Right ventricle myocardium superior (tissue), 1 donor: ENCODE measurements at regions not wholly inside any gene's neighbourhood (a gene's known extent, or its start where the extent isn't known, plus 50 kb on each side); places are given as distances from the start of the nearest gene placed in this dataset.

Source experiments
- ATAC-seq: fragments of 200-7000 bp; cut with Tn5 transposase; one replicate; pipeline ENCODE4 v1.9.1; 2020; ENCODE audit warnings: mild to moderate bottlenecking; ENCODE audit not compliant: poor library complexity
- DNase-seq: peaks from one replicate; pipeline ENCODE4 v3.0.0-alpha.2; 2020
- intact Hi-C: fragments of 100-400 bp; cut with DNase I; formaldehyde crosslinking; loops from one replicate; pipeline ENCODE4 v1.11.2; 2022
- donor health status: DM: no; HTN: yes; CAD: no; lungs with severe emphysema.

- ATAC-seq = no peak
- peak; percentile 24 for DNase-seq
- intact Hi-C loops = no loop called here
Measured at GRCh38 chr14:104286086-104286485, 147.7 kb downstream of the KIF26A start.

GRCh38 chr14:104286496-104286895 lies 148.1 kb downstream of the KIF26A start:
- intact Hi-C loops = no loop called here
- no peak for DNase-seq

GRCh38 chr14:104287301-104288009 lies 149.1 kb downstream of the KIF26A start:
- intact Hi-C loops = no loop called here
- DNase-seq (peak; percentile 20), ATAC-seq (no peak)

More at GRCh38 chr14:104286496-104286895, 148.1 kb downstream of the KIF26A start:
- no peak for ATAC-seq

- ATAC-seq (no peak), DNase-seq (peak; percentile 10)
- intact Hi-C loops = no loop called here
Measured at GRCh38 chr14:104288272-104288671, 149.9 kb downstream of the KIF26A start.

- no peak for ATAC-seq
- peak; percentile 24 for DNase-seq
- intact Hi-C loops = no loop called here
Measured at GRCh38 chr14:104289507-104289906, 151.1 kb downstream of the KIF26A start.

GRCh38 chr14:104290058-104290667 lies 151.8 kb downstream of the KIF26A start:
- ATAC-seq (no peak), DNase-seq (no peak)
- intact Hi-C loops = no loop called here

DNA sequence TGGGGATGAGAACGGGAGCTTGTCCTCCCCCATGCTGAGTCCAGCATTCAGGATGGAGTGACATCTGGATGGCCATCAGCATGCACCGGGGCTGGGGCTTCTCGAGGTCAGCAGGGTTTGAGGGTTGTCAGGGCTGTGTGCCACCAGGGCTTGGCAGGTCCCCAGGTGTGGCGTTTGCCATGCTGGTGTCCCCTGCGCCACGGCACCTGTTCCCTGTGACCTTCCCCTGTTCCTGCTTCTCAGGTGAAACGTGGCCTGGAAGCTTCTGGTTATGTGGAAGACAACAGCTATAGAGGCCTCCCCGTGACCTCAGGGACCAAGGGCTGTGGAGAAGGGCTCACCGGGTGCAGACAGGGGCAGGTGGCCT lies 152.4 kb downstream of the KIF26A start:
- DNase-seq = peak; percentile 36
- no peak for ATAC-seq
- intact Hi-C loops = no loop called here

DNA sequence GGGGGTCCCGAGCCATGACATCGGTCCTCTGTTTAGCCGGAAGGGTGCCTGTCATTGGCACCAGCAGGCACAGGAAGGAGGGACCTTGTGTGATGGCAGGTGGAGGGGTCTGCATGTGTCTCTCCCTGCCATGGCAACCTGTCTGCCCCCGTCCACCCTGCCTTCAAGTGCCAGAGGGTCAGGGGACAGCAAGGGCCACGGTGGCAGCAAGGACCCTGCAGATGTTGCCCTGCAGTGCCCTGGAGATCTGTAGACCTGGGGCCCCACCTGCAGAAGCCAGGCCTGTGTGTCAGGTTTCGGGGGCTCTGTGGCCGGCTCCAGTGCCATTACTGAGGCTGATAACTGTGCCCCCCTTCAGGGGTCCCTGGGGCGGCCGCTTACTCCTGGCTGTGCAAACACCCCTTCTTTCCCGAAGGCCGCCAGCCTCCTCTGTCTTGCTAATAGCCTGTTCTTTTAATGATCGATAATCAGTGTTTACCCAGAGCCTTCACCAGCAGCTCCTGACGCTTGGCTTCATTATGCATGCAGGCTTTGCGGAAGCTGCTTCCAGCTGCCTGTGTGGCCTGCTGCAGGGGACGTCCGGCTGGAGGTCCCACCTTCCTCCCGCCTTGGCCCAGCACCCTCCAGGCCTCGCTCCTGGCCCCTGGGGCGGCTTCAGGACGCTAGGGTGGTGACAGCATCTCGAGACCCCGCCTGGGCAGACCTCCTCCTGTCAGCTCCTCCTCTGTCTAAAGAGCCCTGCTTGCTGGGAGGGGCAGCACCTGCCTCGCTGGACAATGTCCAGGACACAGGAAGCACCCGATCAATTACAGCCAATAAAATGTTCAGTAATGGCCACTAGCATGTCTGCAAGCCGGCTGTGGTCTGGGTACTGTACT lies 153.0 kb downstream of the KIF26A start:
- ATAC-seq (no peak), DNase-seq (peak; percentile 17)
- intact Hi-C loops = no loop called here

DNA sequence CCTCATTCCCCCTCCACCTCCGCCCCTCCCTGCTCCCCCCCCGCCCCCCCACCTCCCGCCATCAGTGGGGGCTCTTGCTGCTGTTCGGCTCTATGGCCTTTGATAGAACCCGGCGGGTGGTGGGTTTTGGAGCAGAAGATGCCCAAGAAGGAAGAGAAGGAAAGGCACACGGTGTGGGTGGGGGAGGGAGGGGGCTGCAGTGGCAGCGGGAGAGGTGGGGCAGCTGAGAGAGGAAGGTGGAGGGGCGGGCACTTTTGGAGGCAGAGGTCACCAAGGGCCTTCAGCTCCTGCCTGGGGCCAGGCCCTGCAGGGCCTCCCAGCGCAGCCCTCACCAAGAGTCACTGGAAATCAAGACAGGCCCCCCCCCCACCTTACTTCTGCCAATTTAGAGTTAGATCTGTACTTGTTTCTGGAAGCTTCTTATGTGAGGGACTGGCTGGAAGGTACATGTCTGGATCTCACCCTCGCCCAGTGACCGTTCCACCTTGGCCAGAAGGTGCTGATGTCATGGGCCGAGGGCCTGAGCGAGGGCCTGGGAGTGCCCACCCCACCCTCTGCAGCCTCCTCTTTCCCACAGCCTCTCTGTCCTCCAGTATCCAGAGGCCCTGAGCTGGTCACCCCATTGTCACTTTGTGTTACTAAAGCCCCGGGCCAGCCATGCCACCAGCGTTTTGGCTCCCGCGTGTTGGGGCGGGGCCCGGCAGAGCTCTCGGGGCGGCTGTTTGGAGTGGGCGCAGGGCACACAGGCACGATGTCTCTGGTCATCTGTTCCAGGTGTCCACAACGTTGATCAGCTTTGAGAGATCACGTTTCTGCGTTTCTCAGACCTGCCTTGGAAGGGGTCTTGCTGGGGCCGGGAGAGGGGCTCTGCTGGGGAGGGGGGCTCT lies 153.9 kb downstream of the KIF26A start:
- intact Hi-C loops = no loop called here
- DNase-seq (peak; percentile 25), ATAC-seq (no peak)

DNA sequence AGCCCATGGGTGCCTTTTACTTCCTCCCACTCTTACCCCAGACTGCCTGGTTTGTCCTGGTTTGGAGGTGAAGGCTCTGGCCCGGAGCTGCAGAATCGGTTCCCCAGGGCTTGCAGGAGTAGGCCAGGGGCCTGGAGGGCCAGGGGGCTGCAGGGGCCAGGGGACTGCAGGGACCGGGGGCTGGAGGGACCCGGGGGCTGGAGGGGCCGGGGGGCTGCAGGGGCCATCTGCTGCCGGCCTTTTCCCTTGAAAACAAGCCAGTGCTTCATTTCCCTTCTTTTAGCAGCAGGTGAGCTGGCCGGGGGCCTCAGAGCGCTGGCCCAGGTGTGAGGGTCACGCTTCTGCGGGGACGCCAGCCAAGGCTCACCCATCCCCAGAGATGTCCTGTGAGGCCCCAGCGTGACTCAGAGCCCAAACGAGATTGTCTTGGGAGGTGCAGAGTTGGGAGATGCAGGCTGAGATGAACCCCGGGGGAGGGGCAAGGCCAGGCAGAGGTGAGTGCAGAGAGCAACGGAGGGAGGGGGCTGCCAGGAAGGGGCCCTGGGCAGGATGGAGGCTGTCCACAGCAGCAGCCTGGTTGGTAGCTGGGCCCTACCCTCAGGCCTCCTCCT lies 154.9 kb downstream of the KIF26A start:
- ATAC-seq (no peak), DNase-seq (peak; percentile 27)
- intact Hi-C loops = no loop called here

DNA sequence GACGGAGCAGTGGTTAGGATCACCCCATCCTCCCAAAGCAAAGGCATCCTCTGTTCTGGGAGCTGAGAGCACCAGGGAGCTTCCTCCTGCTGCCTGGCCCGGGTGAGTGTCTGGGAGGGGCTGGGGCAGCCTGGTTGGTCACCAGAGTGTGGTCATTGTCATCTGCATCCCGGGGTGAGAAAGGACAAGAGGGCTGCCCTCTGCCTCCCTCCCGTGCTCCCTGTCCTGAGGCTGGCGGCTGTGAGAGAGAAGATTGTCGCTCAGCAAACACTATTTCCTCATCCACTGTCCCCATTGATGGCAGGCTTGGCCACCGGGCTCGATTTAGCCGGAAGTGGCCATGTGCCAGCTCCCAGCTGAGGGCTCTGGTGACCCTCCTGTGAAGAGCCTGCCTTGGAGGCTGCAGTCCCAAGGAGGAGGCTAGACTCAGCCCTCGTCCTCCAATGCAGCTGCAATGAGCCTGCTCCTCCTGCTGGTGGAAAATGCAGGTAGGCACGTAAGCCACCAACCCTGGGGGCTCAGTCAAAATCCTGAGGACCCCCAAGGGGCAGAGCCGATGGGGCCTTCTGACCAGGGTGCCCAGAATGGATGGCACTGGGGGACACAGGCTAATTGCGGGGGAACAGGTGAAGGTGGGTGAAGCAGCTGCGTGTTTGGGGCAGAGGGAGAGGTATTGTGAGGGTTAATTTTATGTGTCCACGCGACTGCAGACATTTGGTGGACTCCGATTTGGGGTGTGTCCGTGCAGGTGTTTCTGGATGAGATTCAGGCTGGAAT lies 155.7 kb downstream of the KIF26A start:
- intact Hi-C loops = no loop called here
- no peak for ATAC-seq
- DNase-seq = peak; percentile 17

DNA sequence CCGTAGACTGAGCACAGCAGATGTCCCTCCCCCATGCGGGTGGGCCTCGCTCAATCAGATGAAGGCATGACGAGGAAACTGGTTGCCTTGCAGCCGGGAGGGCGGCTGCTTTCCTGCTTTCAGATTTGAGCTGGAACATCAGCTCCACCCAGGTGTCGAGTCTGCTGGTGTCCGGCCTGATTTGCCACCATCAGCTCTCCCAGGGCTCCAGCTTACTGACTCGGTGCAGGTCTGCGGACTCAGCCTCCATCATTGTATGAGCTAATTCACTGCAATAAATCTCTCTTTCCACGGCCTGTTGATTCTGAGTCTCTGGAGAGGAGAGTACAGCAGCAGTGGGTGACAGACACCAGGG lies 156.2 kb downstream of the KIF26A start:
- DNase-seq (peak; percentile 31), ATAC-seq (no peak)
- intact Hi-C loops = no loop called here

GRCh38 chr14:104294983-104295680 lies 156.7 kb downstream of the KIF26A start:
- intact Hi-C loops = no loop called here
- no peak for ATAC-seq
- DNase-seq = peak; percentile 26

- DNase-seq (peak; percentile 16), ATAC-seq (no peak)
- intact Hi-C loops = no loop called here
Measured at GRCh38 chr14:104295681-104296387, 157.4 kb downstream of the KIF26A start.

- intact Hi-C loops = no loop called here
- DNase-seq (peak; percentile 22), ATAC-seq (no peak)
Measured at GRCh38 chr14:104296388-104297312, 158.3 kb downstream of the KIF26A start.

GRCh38 chr14:104297313-104297704 lies 158.9 kb downstream of the KIF26A start:
- DNase-seq (peak; percentile 9), ATAC-seq (no peak)
- intact Hi-C loops = no loop called here
